ENCODE measurements at regions not wholly inside any gene's neighbourhood (a gene's known extent, or its start where the extent isn't known, plus 50 kb on each side); places are given as distances from the start of the nearest gene placed in this dataset.

DNA sequence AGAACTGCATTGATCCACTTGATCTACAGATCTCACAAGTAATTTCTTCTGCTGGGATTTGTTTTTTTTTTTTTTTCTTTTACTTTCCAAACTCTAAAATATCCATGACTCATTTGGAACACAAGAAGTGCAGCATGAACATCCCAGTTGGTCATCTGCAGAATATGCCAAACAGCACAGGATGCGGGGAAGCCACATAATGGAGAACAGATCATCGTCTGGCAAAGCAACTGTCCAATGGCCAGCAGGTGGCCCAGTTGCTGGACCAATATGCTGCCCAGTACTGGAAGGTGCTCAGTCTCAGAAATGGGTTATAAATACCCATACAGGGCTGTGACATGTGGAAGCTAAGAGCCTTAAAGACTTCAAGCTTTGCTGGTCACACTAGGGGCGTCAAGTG, 221.3 kb upstream of the TAS2R1 start:
- TF ChIP-seq PKNOX1 (IDR thresholded peaks at IDR 0.05) (no peak), TARDBP (IDR thresholded peaks at IDR 0.05) (no peak), CTBP1 (IDR thresholded peaks at IDR 0.05; ENCODE audit: borderline replicate concordance) (no peak), NFRKB (IDR thresholded peaks at IDR 0.05) (no peak), SUZ12 (IDR thresholded peaks at IDR 0.05) (no peak), SP1 (IDR thresholded peaks at IDR 0.05) (no peak), ZNF384 (IDR thresholded peaks at IDR 0.05) (no peak), L3MBTL2 (conservative IDR thresholded peaks at IDR 0.05) (no peak), ARNT (IDR thresholded peaks at IDR 0.05) (no peak)
